HG02678 (cell line): ENCODE measurements at regions not wholly inside any gene's neighbourhood (a gene's known extent, or its start where the extent isn't known, plus 50 kb on each side); places are given as distances from the start of the nearest gene placed in this dataset.

ENCODE experiments used
- ATAC-seq: cut with Tn5 transposase; IDR thresholded peaks from one replicate; pipeline ENCODE4 v1.9.1; 2021; ENCODE audit warnings: mild to moderate bottlenecking, moderate library complexity; ENCODE audit not compliant: unreplicated experiment

GRCh38 chr15:38879909-38880471, 315.4 kb upstream of the RASGRP1 start:
- ATAC-seq, result no peak

DNA sequence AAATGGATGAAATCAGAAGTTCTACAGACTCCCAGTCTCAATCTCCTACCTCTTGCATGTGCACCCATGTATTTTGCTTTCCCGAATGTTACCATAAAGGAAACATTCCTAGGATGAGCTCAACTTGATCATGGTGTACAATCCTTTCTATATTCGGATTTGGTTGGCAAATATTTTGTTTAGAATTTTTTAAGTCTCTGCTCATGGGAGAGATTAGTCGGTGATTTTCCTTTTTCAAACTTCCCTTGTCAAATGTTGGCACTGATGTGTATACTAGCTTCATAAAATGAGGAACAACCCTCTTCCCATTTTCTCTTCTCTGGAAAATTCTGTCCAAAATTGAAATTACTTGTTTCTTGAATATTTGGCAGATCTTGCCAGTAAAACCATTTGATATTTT, 317.6 kb upstream of the RASGRP1 start:
- no peak for ATAC-seq

GRCh38 chr15:38883987-38884386, 319.4 kb upstream of the RASGRP1 start:
- no peak for ATAC-seq

DNA sequence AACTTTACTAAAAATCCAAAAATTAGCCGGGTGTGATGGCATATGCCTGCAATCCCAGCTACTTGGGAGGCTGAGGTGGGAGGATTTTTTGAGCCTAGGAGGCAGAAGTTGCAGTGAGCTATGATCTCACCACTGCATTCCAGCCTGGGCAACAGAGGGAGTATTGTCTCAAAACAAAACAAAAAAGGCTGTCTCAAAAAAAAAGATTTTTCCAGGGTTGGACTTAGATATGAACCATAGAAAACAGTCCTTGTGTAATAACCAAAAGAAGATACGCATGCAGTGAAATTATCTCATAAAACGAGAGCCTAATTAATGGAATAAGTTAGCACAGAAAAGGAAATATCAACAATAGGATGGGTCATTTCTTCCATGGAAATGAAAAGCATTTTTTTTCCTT, 320.4 kb upstream of the RASGRP1 start:
- ATAC-seq, result no peak

DNA sequence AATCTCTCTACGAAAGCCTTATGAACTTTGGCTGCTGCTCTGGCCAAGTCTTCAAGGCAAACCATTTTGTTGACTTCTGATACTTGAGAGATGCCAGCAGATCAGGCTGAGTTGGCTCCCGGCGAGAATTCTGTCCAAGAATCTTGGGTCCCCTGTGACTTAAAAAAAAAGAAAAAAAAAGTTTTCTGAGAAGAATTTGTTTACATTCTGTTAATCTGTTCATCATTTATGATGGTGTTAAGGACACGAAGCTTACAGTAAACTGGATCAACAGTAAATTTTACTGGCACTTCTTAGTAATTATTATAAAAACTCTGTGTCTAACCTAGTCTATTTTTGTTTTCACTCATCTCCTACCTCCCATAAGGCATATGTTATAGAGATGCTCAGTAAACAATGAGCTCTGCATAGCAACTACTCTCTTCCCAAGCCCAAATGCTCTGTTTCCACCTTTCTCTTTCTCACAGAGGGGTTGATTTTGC, 320.9 kb upstream of the RASGRP1 start:
- no peak for ATAC-seq

DNA sequence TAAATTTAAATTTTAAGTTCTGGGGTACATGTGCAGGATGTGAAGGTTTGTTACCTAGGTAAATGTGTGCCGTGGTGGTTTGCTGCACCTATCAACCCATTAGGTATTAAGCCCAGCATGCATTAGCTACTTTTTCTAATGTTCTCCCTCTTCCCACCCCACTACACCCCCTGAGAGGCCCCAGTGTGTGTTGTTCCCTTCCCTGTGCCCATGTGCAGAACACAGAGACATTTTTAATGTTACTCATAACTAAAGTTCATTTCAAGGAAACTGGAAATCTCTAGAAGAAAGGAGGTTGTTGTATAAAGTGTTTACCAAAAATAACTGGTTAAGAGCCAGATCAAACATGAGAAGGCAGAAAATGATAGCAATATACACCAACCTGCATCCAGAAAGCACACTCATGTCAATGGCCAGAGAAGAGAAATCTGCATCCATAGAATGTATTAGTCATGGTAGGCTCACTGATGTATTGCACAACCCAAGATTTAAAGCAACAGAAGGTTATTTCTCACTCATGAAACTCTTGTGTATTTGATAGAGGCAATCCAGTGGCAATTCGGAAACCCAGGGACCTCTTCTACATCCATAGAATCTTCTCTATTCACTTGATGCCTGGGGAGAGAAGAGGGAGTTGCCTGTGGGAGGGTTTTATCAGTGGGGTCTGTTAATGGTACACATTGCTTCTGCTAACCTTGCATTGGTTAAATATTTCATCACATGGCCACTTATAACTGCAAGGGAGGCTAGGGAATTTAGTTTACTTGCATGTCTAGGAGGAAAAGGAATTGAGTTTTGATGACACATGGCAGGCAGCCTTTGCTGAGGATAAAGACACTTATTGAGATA, 321.9 kb upstream of the RASGRP1 start:
- ATAC-seq, result no peak

DNA sequence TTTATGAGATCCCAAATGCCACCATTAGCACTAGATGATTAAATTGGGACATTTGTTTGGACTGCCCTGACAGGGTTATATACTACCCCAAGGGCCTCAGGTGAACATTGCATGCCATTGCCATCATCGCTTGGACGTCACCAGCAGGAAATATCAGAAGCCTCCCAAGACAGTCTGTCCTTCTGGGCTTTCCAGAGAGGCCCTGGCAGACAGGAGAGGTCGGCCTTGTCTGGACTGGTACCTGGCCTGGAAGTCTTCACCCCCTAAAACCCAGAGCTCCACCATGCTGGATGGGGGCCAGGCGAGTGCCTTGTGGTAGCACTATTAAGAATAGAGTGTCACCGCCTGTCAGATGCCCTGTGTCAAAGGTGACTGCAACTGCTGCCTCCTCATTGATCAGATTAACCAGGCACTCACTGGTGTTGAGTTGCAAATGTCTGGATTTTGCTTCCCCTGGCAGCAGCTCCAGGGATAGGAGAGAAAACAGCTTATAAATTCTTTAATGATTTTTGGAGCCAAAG, 324.1 kb upstream of the RASGRP1 start:
- ATAC-seq, result no peak

GRCh38 chr15:38890194-38890593, 325.6 kb upstream of the RASGRP1 start:
- ATAC-seq, result no peak

- ATAC-seq, result no peak
Measured at GRCh38 chr15:38893925-38894242, 329.3 kb upstream of the RASGRP1 start.

GRCh38 chr15:38894243-38894948, 329.8 kb upstream of the RASGRP1 start:
- no peak for ATAC-seq

- no peak for ATAC-seq
Measured at GRCh38 chr15:38895326-38896255, 331.0 kb upstream of the RASGRP1 start.

GRCh38 chr15:38896647-38897046, 332.0 kb upstream of the RASGRP1 start:
- no peak for ATAC-seq

DNA sequence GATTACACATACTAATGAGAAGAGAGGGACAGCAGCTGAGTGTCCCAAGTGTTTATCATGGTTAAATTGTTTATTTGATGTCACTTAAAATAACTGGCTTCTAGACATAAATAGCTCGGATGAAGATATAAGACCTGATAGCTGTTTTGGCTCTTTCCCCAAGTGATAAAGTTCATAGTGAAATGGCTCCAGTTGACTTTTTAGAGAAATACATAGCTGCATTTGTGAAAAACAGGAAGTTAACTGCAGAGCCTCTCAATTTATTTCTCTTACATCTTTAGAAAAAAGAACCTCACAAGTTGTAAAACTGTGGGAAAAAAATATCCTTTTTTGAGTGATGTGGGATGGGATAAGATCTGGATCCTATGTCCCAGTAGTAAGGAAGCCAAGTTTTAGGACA, 332.9 kb upstream of the RASGRP1 start:
- ATAC-seq, result no peak

DNA sequence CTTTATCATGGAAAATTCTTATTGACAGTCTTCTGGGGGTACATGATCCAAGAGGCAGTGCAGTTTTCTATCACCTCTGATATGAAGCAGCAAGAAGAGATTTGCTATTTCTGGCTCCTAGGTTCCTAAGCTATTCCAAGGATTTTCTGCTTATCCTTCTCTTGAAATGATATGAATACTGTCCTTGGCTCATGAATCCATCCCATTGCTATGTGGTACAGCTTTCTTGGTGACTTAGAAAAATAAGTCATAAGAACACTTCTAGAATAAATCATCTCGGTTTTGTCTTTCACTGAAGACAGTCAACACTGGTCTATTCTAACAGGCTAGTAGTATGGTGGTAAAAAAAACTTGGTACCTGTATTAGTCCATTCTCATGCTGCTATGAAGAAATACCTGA, 333.6 kb upstream of the RASGRP1 start:
- no peak for ATAC-seq

DNA sequence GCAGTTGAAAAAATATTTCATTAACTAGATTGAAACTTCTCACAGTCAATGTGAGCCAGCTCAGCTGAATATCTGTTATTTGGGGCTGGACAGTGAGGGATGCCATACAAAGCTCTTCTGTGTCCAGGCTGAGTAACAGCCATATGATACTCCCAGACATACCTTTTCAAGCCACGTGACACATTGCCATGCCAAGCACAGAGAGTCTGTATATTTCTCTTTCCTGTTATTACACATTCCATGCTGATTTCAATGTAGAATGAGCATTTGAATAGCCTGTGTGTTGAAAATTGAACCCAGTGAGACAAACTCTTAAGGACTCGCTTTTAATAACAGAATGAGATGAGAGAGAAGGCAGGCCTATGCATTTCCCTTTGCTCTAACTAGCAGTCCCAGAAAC, 334.7 kb upstream of the RASGRP1 start:
- no peak for ATAC-seq

- no peak for ATAC-seq
Measured at GRCh38 chr15:38904298-38904697, 339.7 kb upstream of the RASGRP1 start.

- ATAC-seq, result no peak
Measured at GRCh38 chr15:38905632-38906031, 341.0 kb upstream of the RASGRP1 start.

DNA sequence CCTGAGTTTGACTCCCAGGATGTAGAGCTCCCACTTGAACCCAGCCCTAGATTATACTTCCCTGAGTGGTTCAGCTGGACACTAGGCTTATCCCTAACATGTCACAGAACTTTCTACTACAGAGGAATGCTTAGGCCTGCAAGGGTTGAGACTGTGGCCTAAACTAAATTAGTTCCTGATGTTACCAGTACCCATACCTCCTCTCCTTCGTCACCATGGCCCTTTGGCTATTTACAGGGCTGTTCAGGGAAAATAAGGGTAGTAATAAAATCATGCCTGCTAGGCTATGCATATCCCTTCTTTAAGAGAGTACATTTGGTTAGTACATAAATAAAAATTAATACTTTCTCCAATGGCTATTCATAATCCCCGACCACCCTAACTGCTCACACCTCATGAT, 356.4 kb upstream of the RASGRP1 start:
- ATAC-seq, result no peak

- no peak for ATAC-seq
Measured at GRCh38 chr15:38921471-38921870, 356.9 kb upstream of the RASGRP1 start.

- no peak for ATAC-seq
Measured at GRCh38 chr15:38928431-38928830, 363.8 kb upstream of the RASGRP1 start.
